OCI-LY1 (cell line): ENCODE measurements at regions not wholly inside any gene's neighbourhood (a gene's known extent, or its start where the extent isn't known, plus 50 kb on each side); places are given as distances from the start of the nearest gene placed in this dataset.

Source experiments
- CTCF ChIP-seq: fragments of 200-600 bp; sonication (generic), shearing (Covaris generic); IDR thresholded peaks from 2 replicates; pipeline ENCODE4 v1.5.1; 2017; ENCODE audit warnings: mild to moderate bottlenecking, antibody characterized with exemption, low read length, moderate library complexity, mixed read lengths
- EZH2 ChIP-seq: fragments of 200-600 bp; sonication (generic), shearing (Covaris generic); IDR thresholded peaks from 2 replicates; pipeline ENCODE4 v1.8.0; 2017; ENCODE audit warnings: borderline replicate concordance, mixed run types, mild to moderate bottlenecking, antibody characterized with exemption, low read length, moderate library complexity, mixed read lengths

- TF ChIP-seq CTCF = no peak
- no peak for TF ChIP-seq EZH2
Observed at GRCh38 chr4:181688872-181689271, 554.3 kb upstream of the TENM3 start.
